Occipital lobe (tissue), 1 donor: ENCODE measurements at regions not wholly inside any gene's neighbourhood (a gene's known extent, or its start where the extent isn't known, plus 50 kb on each side); places are given as distances from the start of the nearest gene placed in this dataset.
"Not testable (repeated sequence)": the region's sequence is repeated elsewhere in the genome, so short reads cannot be mapped to it uniquely, and the experiment has no call there.

Experiments used
- DNase-seq: peaks from one replicate; lab custom pipeline; 2025; lab: John Stamatoyannopoulos, UW

- no peak for DNase-seq
Observed at GRCh38 chr16:27638833-27639560, 89.1 kb downstream of the KATNIP start.

GRCh38 chr16:27639561-27640276, 89.8 kb downstream of the KATNIP start:
- peak; percentile 25 for DNase-seq

GRCh38 chr16:27640277-27640600, 90.3 kb downstream of the KATNIP start:
- peak; percentile 49 for DNase-seq

- DNase-seq, result no peak
Observed at GRCh38 chr16:27641260-27641659, 91.3 kb downstream of the KATNIP start.

GRCh38 chr16:27641734-27642415, 91.9 kb downstream of the KATNIP start:
- DNase-seq, result not testable (repeated sequence)

- no peak for DNase-seq
Observed at GRCh38 chr16:27642756-27643155, 92.8 kb downstream of the KATNIP start.

- DNase-seq, result no peak
Observed at GRCh38 chr16:27644165-27644564, 94.2 kb downstream of the KATNIP start.

- DNase-seq, result no peak
Observed at GRCh38 chr16:27645396-27645795, 95.5 kb downstream of the KATNIP start.

- DNase-seq, result no peak
Observed at GRCh38 chr16:27646806-27647205, 96.9 kb downstream of the KATNIP start.

GRCh38 chr16:27649021-27649420, 99.1 kb downstream of the KATNIP start:
- no peak for DNase-seq

GRCh38 chr16:27650073-27650701, 100.2 kb downstream of the KATNIP start:
- DNase-seq, result no peak

GRCh38 chr16:27651301-27651700, 101.4 kb downstream of the KATNIP start:
- DNase-seq, result no peak

GRCh38 chr16:27657811-27658210, 107.9 kb downstream of the KATNIP start:
- no peak for DNase-seq

- DNase-seq, result no peak
Observed at GRCh38 chr16:27660507-27660906, 110.6 kb downstream of the KATNIP start.

GRCh38 chr16:27663235-27663634, 113.3 kb downstream of the KATNIP start:
- not testable (repeated sequence) for DNase-seq

GRCh38 chr16:27665881-27666280, 115.9 kb downstream of the KATNIP start:
- no peak for DNase-seq

- no peak for DNase-seq
Observed at GRCh38 chr16:27670071-27670810, 120.3 kb downstream of the KATNIP start.

GRCh38 chr16:27671410-27671809, 121.5 kb downstream of the KATNIP start:
- DNase-seq, result no peak

- DNase-seq, result no peak
Observed at GRCh38 chr16:27676839-27677238, 126.9 kb downstream of the KATNIP start.

GRCh38 chr16:27677263-27677662, 127.3 kb downstream of the KATNIP start:
- DNase-seq, result no peak

GRCh38 chr16:27678955-27679354, 129.0 kb downstream of the KATNIP start:
- DNase-seq, result no peak
